ENCODE measurements at regions not wholly inside any gene's neighbourhood (a gene's known extent, or its start where the extent isn't known, plus 50 kb on each side); places are given as distances from the start of the nearest gene placed in this dataset.
A peak's percentile ranks its signal among the peaks of the same experiment; 100 is the strongest.

- no peak overlapping the region for H2AFZ ChIP-seq (ENCODE audit: insufficient read depth, low read depth, low read length, poor library complexity, severe bottlenecking)
- Mint-ChIP-seq H3K4me3 (peak overlapping the region; percentile 39 to 67), H3K9me3 (peaks cover 0 to 1% (median 0%) of the 10 kb centered on the region in 7 donors), H3K27ac (peak overlapping the region; percentile 85 to 92 (median 89)), H3K27me3 (ENCODE audit: low read depth in 3 of 3) (peaks cover 0 to 7% (median 5%) of the 10 kb centered on the region in 3 donors), H3K4me1 (peaks cover 40% of the 10 kb centered on the region), H3K36me3 (peaks cover 34 to 43% of the 10 kb centered on the region in 2 donors)
- peak overlapping the region in 1 of 2 donors; percentile 38 for H3K27ac ChIP-seq (ENCODE audit: low read depth in 1 of 2, low read length in 2 of 2)
- peaks cover 26 to 31% of the 10 kb centered on the region in 2 donors for H3K4me1 ChIP-seq (ENCODE audit: control insufficient read depth in 1 of 2, insufficient read depth in 2 of 2, low read length in 2 of 2)
- H3K27me3 ChIP-seq (ENCODE audit: control insufficient read depth in 2 of 2, insufficient read depth in 2 of 2, low read length in 2 of 2): no peaks in the 10 kb centered on the region
- DNase-seq: no peak
- intact Hi-C loops (cut with micrococcal nuclease): loop anchor here in 1 of 2 donors (5.0 to 10.0 kb wide), 2 partner anchors 49 to 97 kb away; no protein-coding TSS in a partner anchor
- 100% methylated on average over 1 of the region's 5 CpGs for WGBS (ENCODE audit: insufficient coverage)
- H3K36me3 ChIP-seq (replicated peaks in 1 of 2; ENCODE audit: control insufficient read depth in 1 of 2, insufficient read depth in 2 of 2, low read length in 2 of 2): peaks cover 0 to under 1% of the 10 kb centered on the region in 2 donors
- H3K4me3 ChIP-seq (replicated peaks in 1 of 3; ENCODE audit: low read depth in 2 of 3, low read length in 3 of 3): peak overlapping the region in 1 of 3 experiments; percentile 47
- TF ChIP-seq CTCF (IDR thresholded peaks at IDR 0.05): no peak
- no peaks in the 10 kb centered on the region for H3K9me3 ChIP-seq (replicated peaks in 1 of 2; ENCODE audit: control insufficient read depth in 1 of 2, insufficient read depth in 1 of 2, low read length in 2 of 2)
- H3K9ac ChIP-seq (ENCODE audit: insufficient read depth, low read length, poor library complexity, severe bottlenecking): no peak overlapping the region
- H4K20me1 ChIP-seq (ENCODE audit: insufficient read depth, low read length): no peaks in the 10 kb centered on the region
- H3K4me2 ChIP-seq (replicated peaks; ENCODE audit: extremely low read depth, low read length, poor library complexity, severe bottlenecking): peak overlapping the region; percentile 43
- H3K79me2 ChIP-seq (ENCODE audit: insufficient read depth, low read length): no peaks in the 10 kb centered on the region
Measured at GRCh38 chr20:19885594-19885938, 127.5 kb downstream of the RIN2 start.

GRCh38 chr20:19885939-19886660, 128.0 kb downstream of the RIN2 start:
- H3K4me2 ChIP-seq (replicated peaks; ENCODE audit: extremely low read depth, low read length, poor library complexity, severe bottlenecking): peak overlapping the region; percentile 18
- H3K4me1 ChIP-seq (ENCODE audit: control insufficient read depth in 1 of 2, insufficient read depth in 2 of 2, low read length in 2 of 2): peaks cover 26 to 31% of the 10 kb centered on the region in 2 donors
- peaks cover 0 to 1% (median 0%) of the 10 kb centered on the region in 7 donors for H3K9me3 Mint-ChIP-seq
- H3K27me3 ChIP-seq (ENCODE audit: control insufficient read depth in 2 of 2, insufficient read depth in 2 of 2, low read length in 2 of 2): no peaks in the 10 kb centered on the region
- H3K4me1 Mint-ChIP-seq: peaks cover 41% of the 10 kb centered on the region
- TF ChIP-seq CTCF (IDR thresholded peaks at IDR 0.05): no peak
- H3K4me3 Mint-ChIP-seq: no peak overlapping the region
- DNase-seq: peak in 1 of 3 donors; percentile 22
- H3K9ac ChIP-seq (ENCODE audit: insufficient read depth, low read length, poor library complexity, severe bottlenecking): no peak overlapping the region
- H3K9me3 ChIP-seq (replicated peaks in 1 of 2; ENCODE audit: control insufficient read depth in 1 of 2, insufficient read depth in 1 of 2, low read length in 2 of 2): no peaks in the 10 kb centered on the region
- peaks cover 37 to 48% of the 10 kb centered on the region in 2 donors for H3K36me3 Mint-ChIP-seq
- H3K27ac ChIP-seq (ENCODE audit: low read depth in 1 of 2, low read length in 2 of 2): no peak overlapping the region
- H3K27me3 Mint-ChIP-seq (ENCODE audit: low read depth in 3 of 3): peaks cover 0 to 7% (median 5%) of the 10 kb centered on the region in 3 donors
- H4K20me1 ChIP-seq (ENCODE audit: insufficient read depth, low read length): no peaks in the 10 kb centered on the region
- H2AFZ ChIP-seq (ENCODE audit: insufficient read depth, low read depth, low read length, poor library complexity, severe bottlenecking): peak overlapping the region; percentile 24
- no peaks in the 10 kb centered on the region for H3K79me2 ChIP-seq (ENCODE audit: insufficient read depth, low read length)
- whole genome bisulfite sequencing (ENCODE audit: insufficient coverage): 71% methylated on average over 10 of the region's 16 CpGs
- H3K27ac Mint-ChIP-seq: peak overlapping the region in 5 of 7 donors; percentile 36 to 72 (median 57)
- intact Hi-C loops (cut with micrococcal nuclease): loop anchor here in 1 of 2 donors (5.0 to 10.0 kb wide), 2 partner anchors 49 to 96 kb away; no protein-coding TSS in a partner anchor
- H3K36me3 ChIP-seq (replicated peaks in 1 of 2; ENCODE audit: control insufficient read depth in 1 of 2, insufficient read depth in 2 of 2, low read length in 2 of 2): peaks cover 0 to 6% of the 10 kb centered on the region in 2 donors
- H3K4me3 ChIP-seq (replicated peaks in 1 of 3; ENCODE audit: low read depth in 2 of 3, low read length in 3 of 3): peak overlapping the region in 1 of 3 experiments; percentile 4
